D341Med (cell line): ENCODE measurements at regions not wholly inside any gene's neighbourhood (a gene's known extent, or its start where the extent isn't known, plus 50 kb on each side); places are given as distances from the start of the nearest gene placed in this dataset.
"Not testable (repeated sequence)": the region's sequence is repeated elsewhere in the genome, so short reads cannot be mapped to it uniquely, and the experiment has no call there.

ENCODE experiments used
- DNase-seq: peaks from one replicate; pipeline ENCODE4 v3.0.0; 2012; ENCODE audit warnings: low spot score

GRCh38 chr2:166641516-166641915 lies 147.5 kb upstream of the SCN7A start:
- DNase-seq, result not testable (repeated sequence)

GRCh38 chr2:166637051-166637450 lies 143.0 kb upstream of the SCN7A start:
- DNase-seq, result no peak

GRCh38 chr2:166634706-166635105 lies 140.7 kb upstream of the SCN7A start:
- no peak for DNase-seq

- DNase-seq, result no peak
These were observed 138.6 kb upstream of the SCN7A start for GRCh38 chr2:166632616-166633015.

GRCh38 chr2:166628478-166629136 lies 134.6 kb upstream of the SCN7A start:
- DNase-seq, result no peak

GRCh38 chr2:166627893-166628292 lies 133.8 kb upstream of the SCN7A start:
- DNase-seq, result no peak

- DNase-seq, result no peak
These were observed 131.6 kb upstream of the SCN7A start for GRCh38 chr2:166625670-166626069.

- no peak for DNase-seq
These were observed 120.5 kb upstream of the SCN7A start for GRCh38 chr2:166614503-166614902.

GRCh38 chr2:166614029-166614428 lies 120.0 kb upstream of the SCN7A start:
- no peak for DNase-seq

GRCh38 chr2:166613226-166613625 lies 119.2 kb upstream of the SCN7A start:
- no peak for DNase-seq

- no peak for DNase-seq
These were observed 118.2 kb upstream of the SCN7A start for GRCh38 chr2:166612214-166612613.

- no peak for DNase-seq
These were observed 116.9 kb upstream of the SCN7A start for GRCh38 chr2:166610913-166611305.

- no peak for DNase-seq
These were observed 116.3 kb upstream of the SCN7A start for GRCh38 chr2:166610180-166610912.

GRCh38 chr2:166609183-166609959 lies 115.3 kb upstream of the SCN7A start:
- DNase-seq, result no peak

- DNase-seq, result no peak
These were observed 113.8 kb upstream of the SCN7A start for GRCh38 chr2:166607880-166608279.

GRCh38 chr2:166593403-166593802 lies 99.4 kb upstream of the SCN7A start:
- DNase-seq, result no peak

GRCh38 chr2:166592750-166593149 lies 98.7 kb upstream of the SCN7A start:
- no peak for DNase-seq

- DNase-seq, result no peak
These were observed 97.2 kb upstream of the SCN7A start for GRCh38 chr2:166591226-166591625.

- DNase-seq, result no peak
These were observed 79.3 kb upstream of the SCN7A start for GRCh38 chr2:166573391-166573790.

- DNase-seq, result no peak
These were observed 78.9 kb upstream of the SCN7A start for GRCh38 chr2:166572937-166573336.

GRCh38 chr2:166568409-166568808 lies 74.4 kb upstream of the SCN7A start:
- no peak for DNase-seq

GRCh38 chr2:166565501-166565900 lies 71.5 kb upstream of the SCN7A start:
- no peak for DNase-seq

GRCh38 chr2:166563894-166564293 lies 69.8 kb upstream of the SCN7A start:
- no peak for DNase-seq
